HCEC 1CT (cell line): ENCODE measurements at regions not wholly inside any gene's neighbourhood (a gene's known extent, or its start where the extent isn't known, plus 50 kb on each side); places are given as distances from the start of the nearest gene placed in this dataset.

ENCODE experiments used
- DNase-seq: peaks from one replicate; pipeline ENCODE4 v3.0.0-alpha.2; 2017

DNA sequence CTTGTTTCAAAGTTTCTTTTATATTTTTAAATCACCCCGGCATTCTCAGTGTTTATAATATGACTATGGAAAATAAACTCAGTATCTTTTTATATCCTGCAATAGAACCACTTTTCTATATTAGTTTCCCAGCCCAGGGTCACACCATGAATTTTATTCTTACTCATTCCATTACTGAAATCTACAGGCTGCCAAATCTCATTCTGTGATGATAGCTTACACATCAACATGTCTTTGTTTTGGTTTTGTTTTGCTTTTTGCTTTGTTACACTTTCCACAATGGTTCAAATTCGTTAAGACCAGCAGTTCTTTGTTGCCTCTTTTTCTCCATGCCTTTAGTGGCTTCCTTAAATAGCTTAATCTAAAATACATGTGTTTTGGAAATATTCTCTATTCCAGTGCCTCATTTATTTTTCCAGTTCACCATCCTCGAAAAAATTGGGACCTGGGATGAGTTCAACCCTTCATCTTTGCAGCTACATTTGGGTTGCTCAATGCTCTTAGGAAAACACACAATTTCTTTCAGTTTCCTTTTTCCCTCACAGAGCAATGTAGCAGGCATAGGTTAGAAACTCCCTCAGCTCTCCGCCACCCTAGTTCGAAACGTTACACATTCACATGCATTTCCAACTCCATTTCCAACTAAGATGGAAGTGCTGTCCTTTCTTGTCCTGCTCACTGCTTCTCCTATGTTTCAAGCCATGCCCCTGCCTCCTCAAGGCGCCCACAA lies 1146.3 kb downstream of the MAT2B start:
- no peak for DNase-seq

DNA sequence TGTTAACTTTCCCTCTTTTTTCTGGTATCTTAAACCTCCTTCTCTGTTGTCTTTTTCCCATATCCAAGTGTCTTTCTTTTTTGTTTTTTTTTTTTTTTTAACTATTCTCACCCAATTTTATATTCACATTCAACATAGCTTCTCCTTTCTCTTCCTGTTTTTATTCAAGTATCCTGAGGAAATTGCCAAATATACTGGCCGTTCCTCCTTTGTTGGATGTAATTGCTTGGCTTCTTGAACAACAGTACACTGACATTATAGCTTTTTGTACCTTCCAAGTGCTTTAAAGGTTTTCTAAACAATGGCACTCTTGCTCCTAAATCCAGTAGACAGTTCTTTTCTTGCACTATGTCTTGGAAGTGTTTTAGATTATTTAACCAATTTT lies 1146.8 kb downstream of the MAT2B start:
- no peak for DNase-seq

GRCh38 chr5:164663198-164663989 lies 1158.0 kb downstream of the MAT2B start:
- DNase-seq: peak; percentile 53

- no peak for DNase-seq
These were observed 1166.2 kb downstream of the MAT2B start for GRCh38 chr5:164671640-164672039.

- DNase-seq: no peak
These were observed 1166.8 kb downstream of the MAT2B start for GRCh38 chr5:164672205-164672604.

- DNase-seq: peak; percentile 26
These were observed 1167.7 kb downstream of the MAT2B start for GRCh38 chr5:164672931-164673694.

DNA sequence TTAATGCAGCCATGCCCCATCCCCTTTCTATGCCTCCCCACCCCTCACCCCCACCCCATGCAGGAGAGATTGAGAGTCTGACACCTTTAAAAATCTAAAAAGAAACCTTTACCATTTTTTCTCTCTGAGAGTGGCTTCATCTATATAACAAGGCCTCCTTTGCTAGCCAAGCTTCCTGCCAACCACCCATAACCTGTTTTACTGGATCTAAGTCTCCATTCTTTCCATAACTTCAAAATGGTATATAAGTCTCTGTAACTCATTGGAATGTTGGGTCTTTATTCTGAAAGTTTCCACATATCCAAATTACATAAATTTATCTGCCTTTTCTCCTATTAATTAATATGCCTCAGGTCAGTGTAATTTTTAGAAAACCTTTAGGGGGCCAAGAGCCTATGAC lies 1174.0 kb downstream of the MAT2B start:
- no peak for DNase-seq

GRCh38 chr5:164680216-164680615 lies 1174.8 kb downstream of the MAT2B start:
- no peak for DNase-seq

GRCh38 chr5:164680812-164681520 lies 1175.5 kb downstream of the MAT2B start:
- no peak for DNase-seq

DNA sequence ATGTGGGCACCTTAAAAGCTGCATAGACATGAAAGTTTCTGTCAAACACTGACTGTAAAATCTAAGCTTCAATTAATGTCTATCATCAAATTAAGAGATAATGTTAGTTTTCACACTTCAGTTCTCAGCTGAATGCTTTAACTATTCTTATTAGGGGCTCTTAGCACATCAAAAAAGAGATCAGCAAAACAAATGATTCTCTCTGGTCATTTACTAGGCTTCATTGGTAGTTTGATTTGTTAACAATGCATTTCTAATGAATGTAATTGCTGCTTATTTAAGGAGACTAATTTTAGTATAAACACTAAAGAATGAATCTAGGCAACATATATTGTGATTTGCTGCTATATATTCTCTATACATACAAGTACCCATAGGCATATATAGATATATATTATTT lies 1182.0 kb downstream of the MAT2B start:
- DNase-seq: no peak

- no peak for DNase-seq
These were observed 1183.0 kb downstream of the MAT2B start for GRCh38 chr5:164688437-164688836.

- DNase-seq: no peak
These were observed 1203.4 kb downstream of the MAT2B start for GRCh38 chr5:164708831-164709230.

- DNase-seq: no peak
These were observed 1208.3 kb downstream of the MAT2B start for GRCh38 chr5:164713682-164714081.

DNA sequence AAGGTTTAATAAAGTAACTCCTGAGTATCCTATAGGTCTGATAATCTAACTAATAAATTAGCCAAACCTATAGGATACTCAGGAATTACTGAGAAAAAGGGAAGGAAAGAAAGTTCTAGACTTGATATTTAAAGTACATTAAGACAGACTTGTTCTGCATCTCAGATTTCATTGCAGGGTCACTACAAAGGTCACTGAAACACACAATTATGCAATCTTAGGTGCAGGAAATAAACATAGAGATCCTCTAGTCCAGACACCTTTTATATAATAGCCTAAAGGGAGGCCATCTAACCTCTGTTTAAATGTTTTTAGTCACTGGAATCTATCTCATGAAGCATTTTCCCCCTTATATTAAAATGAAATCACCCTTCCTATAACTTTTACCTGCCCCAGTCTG lies 1215.7 kb downstream of the MAT2B start:
- DNase-seq: no peak

DNA sequence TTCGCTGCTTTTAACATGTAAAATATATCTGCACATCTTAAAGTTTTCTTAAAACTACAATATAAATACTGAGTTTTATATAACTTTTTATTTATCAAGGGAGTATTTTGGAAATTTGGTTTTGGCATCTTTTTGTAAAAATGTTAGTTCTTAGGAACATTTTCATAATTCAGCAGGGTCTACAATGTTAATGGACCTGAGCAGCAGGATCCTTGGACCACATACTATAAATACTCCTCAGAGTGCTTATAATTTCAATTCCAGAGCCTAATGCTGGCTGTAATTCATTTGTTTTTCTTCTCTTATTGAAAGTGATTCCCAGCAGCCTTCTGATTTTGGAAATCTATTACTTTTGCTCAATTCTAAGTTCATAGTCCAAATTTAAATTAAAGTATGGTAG lies 1216.2 kb downstream of the MAT2B start:
- DNase-seq: no peak

DNA sequence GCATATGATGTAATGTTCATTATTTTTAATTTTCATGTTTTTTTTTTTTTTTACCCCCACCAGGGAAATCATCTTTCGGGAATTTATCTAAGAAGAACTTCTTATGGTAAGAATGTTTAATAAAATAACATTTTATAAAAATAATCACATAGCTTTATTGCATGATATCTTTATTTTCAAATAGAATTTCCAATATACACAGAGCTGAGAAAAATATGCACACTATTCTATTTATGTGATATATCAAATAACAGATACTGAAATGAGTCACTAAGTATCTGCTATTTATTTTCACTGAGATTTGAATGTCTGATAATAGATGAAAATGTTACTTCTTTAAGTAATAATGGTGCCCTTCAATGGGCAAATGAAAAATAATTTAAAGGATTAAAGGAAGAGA lies 1217.3 kb downstream of the MAT2B start:
- no peak for DNase-seq

- no peak for DNase-seq
These were observed 1221.6 kb downstream of the MAT2B start for GRCh38 chr5:164727012-164727411.

GRCh38 chr5:164728733-164729132 lies 1223.3 kb downstream of the MAT2B start:
- DNase-seq: no peak

GRCh38 chr5:164735334-164735733 lies 1229.9 kb downstream of the MAT2B start:
- DNase-seq: no peak

DNA sequence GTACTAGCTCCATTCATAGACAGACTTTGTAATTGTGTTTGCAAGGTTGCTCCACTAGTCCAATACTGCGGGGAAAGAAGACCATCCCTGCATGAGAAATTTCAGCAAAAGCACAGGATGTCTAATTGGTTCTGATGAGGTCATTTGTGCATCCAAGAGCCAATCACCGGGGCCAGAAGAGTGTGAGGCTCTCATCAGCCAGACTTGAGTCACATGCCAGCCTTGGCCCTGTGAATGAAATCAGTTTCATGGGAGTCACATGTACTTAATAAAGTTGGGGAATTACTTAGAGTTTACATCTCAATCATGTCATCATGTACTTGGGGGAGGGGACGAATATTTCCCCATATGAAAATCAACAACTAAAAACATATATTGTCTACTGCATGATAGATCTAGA lies 1236.0 kb downstream of the MAT2B start:
- DNase-seq: no peak

DNA sequence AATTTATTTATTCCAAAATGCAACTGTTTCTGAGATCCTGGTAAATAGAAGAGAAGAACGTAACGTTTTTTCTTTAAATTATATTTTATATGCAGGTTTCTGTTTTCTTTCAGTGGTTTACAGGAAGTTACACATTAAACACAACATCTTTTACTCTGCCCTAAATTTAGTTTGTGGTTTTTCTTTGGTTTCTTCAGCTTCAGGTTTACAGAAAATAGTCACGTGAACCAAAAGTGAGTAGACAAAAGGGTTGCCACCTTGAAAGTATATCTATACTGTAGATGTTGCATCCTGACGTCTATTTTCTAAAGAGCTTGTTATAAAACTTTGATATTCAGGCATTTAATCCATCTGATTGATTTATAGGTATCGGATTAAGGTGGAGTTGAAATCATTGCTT lies 1236.6 kb downstream of the MAT2B start:
- DNase-seq: no peak

DNA sequence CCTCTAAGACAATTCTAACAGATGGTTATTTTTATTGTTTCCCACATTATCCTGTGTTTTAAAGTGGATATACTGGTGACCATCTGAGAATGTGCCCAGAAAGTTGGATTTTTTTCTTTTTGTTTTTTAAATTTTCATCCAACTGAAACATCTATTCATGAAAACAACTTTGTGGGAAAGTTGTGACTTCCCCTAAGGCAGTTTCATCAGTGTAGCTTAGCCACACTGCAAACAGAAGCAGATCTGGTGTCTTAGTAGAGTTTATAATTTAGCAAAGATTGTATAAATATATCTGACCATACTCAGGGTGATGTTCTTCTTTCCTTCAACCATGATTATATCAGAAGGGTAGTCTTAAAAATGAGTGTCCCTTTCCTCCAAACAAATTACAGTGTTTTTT lies 1241.3 kb downstream of the MAT2B start:
- DNase-seq: no peak

- DNase-seq: no peak
These were observed 1242.0 kb downstream of the MAT2B start for GRCh38 chr5:164747371-164747770.
